DND-41 (cell line): ENCODE measurements at regions not wholly inside any gene's neighbourhood (a gene's known extent, or its start where the extent isn't known, plus 50 kb on each side); places are given as distances from the start of the nearest gene placed in this dataset.

Experiments used
- ATAC-seq: fragments of 200-7000 bp; cut with Tn5 transposase; 3 replicates; pipeline ENCODE4 v1.9.1; 2021; ENCODE audit warnings: low read depth; ENCODE audit not compliant: insufficient read depth
- DNase-seq: peaks from one replicate; pipeline ENCODE4 v3.0.0-alpha.2; 2020
- H2AFZ ChIP-seq: 2 replicates; pipeline ENCODE4 v1.6.0; 2012; ENCODE audit warnings: low read depth, low read length
- H3K27ac ChIP-seq: 2 replicates; pipeline ENCODE4 v1.5.1; 2012; ENCODE audit warnings: low read length, inconsistent platforms
- H3K27me3 ChIP-seq: fragments of 200-600 bp; sonication (generic); 2 replicates; pipeline ENCODE4 v1.6.0; 2012; ENCODE audit warnings: low read length, mild to moderate bottlenecking, inconsistent platforms; ENCODE audit not compliant: insufficient read depth, poor library complexity
- H3K36me3 ChIP-seq: 2 replicates; pipeline ENCODE4 v1.5.1; 2012; ENCODE audit warnings: low read length, inconsistent platforms; ENCODE audit not compliant: insufficient read depth
- H3K4me1 ChIP-seq: 2 replicates; pipeline ENCODE4 v1.5.1; 2012; ENCODE audit warnings: mild to moderate bottlenecking, low read length; ENCODE audit not compliant: insufficient read depth
- H3K4me2 ChIP-seq: 2 replicates; pipeline ENCODE4 v1.6.0; 2012; ENCODE audit warnings: mild to moderate bottlenecking, moderate library complexity, low read length, inconsistent platforms; ENCODE audit not compliant: insufficient read depth
- H3K4me3 ChIP-seq, 2 experiments: fragments of 200-600 bp in 1 of 2; shearing (Covaris generic) in 1 of 2; 2 replicates each; pipeline ENCODE4 v1.5.1; 2012 to 2016; ENCODE audit warnings: inconsistent platforms in 2 of 2, low read length in 2 of 2, mild to moderate bottlenecking in 2 of 2, low read depth in 1 of 2, moderate library complexity in 1 of 2
- H3K79me2 ChIP-seq: 2 replicates; pipeline ENCODE4 v1.6.0; 2012; ENCODE audit warnings: low read length, inconsistent platforms; ENCODE audit not compliant: insufficient read depth
- H3K9ac ChIP-seq: 2 replicates; pipeline ENCODE4 v1.6.0; 2012; ENCODE audit warnings: low read depth, mild to moderate bottlenecking, inconsistent platforms, low read length, moderate library complexity
- H3K9me3 ChIP-seq: 2 replicates; pipeline ENCODE4 v1.5.1; 2012; ENCODE audit warnings: low read length, moderate library complexity, mild to moderate bottlenecking, inconsistent platforms; ENCODE audit not compliant: insufficient read depth, severe bottlenecking
- H4K20me1 ChIP-seq: 2 replicates; pipeline ENCODE4 v1.6.0; 2012; ENCODE audit warnings: low read length; ENCODE audit not compliant: insufficient read depth
- EZH2 ChIP-seq: IDR thresholded peaks from 3 replicates; pipeline ENCODE4 v1.6.1; 2012; ENCODE audit warnings: borderline replicate concordance, low read depth, mild to moderate bottlenecking, moderate library complexity, low read length, inconsistent platforms; ENCODE audit not compliant: severe bottlenecking
- TF ChIP-seq, protein P1 (sequence below): IDR thresholded peaks from 2 replicates; pipeline ENCODE4 v1.5.1; 2012; ENCODE audit warnings: borderline replicate concordance, low read length, moderate library complexity, mild to moderate bottlenecking; ENCODE audit not compliant: poor library complexity, severe bottlenecking; ENCODE audit errors: extremely low read depth

DNA sequence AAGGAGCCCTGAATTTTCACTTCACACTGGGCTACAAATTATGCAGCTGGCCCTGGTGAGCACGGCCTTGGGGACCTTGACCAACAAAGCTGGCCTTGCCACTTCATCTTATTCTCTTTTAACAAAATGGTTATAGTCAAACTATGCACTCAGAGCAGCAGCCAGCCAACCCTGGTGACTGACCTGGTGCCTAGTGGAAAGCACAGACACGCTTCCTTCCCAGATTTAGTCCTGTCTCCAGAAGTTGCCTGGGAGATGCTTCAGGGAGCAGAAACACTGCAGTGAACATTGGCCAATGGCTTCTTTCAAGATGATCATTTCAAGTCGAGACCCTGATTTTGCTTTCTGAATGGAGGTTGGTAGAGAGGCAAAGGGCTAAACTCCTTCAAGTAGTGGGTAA, 249.3 kb downstream of the SIPA1L2 start:
- Histone ChIP-seq H3K27ac (no peak overlapping the region), H3K36me3 (no peaks in the 10 kb centered on the region), H3K4me3 (no peak overlapping the region), H3K4me1 (no peaks in the 10 kb centered on the region), H3K9ac (no peak overlapping the region), H3K9me3 (no peaks in the 10 kb centered on the region), H3K79me2 (no peaks in the 10 kb centered on the region), H2AFZ (no peak overlapping the region), H3K27me3 (no peaks in the 10 kb centered on the region), H4K20me1 (no peaks in the 10 kb centered on the region), H3K4me2 (no peak overlapping the region)
- no peak for TF ChIP-seq EZH2
- TF ChIP-seq, protein P1, sequence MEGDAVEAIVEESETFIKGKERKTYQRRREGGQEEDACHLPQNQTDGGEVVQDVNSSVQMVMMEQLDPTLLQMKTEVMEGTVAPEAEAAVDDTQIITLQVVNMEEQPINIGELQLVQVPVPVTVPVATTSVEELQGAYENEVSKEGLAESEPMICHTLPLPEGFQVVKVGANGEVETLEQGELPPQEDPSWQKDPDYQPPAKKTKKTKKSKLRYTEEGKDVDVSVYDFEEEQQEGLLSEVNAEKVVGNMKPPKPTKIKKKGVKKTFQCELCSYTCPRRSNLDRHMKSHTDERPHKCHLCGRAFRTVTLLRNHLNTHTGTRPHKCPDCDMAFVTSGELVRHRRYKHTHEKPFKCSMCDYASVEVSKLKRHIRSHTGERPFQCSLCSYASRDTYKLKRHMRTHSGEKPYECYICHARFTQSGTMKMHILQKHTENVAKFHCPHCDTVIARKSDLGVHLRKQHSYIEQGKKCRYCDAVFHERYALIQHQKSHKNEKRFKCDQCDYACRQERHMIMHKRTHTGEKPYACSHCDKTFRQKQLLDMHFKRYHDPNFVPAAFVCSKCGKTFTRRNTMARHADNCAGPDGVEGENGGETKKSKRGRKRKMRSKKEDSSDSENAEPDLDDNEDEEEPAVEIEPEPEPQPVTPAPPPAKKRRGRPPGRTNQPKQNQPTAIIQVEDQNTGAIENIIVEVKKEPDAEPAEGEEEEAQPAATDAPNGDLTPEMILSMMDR = no peak
- no peak for DNase-seq
- ATAC-seq = no peak

DNA sequence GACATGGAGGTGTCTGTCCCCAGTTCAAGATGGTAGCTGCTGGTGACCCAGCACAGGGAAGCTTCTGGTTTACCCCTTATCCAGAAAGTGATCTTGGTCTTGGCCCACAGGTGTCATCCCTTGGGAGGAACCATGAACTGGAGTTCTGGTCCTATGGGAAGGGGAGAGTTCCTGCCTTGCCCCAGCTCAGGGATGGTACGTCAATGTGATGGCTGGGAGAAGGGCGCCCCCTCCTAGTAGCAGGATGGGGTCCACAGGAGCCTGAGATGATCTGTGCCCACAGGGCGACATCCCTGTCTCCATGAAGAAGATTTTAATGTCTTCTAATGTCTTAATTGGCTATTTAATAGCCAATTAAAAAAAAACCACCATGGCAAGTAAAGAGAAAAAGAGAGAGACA, 249.8 kb downstream of the SIPA1L2 start:
- H4K20me1 ChIP-seq = no peaks in the 10 kb centered on the region
- TF ChIP-seq EZH2 = no peak
- TF ChIP-seq, protein P1 = no peak
- no peak overlapping the region for H2AFZ ChIP-seq

DNA sequence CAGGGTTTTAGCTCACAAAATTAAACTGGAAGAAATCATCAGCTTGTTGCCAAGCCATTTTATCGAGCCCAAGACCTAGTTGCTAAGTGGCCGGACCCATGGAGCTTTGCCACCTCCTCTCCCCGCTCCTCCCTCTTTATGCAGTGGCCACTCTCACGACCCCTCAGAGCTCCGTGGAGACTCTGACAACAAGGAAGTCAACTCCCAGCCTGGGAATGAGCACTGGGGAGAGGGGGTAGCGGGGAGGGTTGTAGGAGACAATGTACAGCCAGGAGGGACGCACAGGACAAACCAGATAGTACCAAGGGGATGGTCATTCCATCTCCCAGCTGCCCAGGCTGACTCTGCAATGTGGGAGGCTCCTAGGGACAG, 250.9 kb downstream of the SIPA1L2 start:
- no peaks in the 10 kb centered on the region for H3K27me3 ChIP-seq
- H2AFZ ChIP-seq = no peak overlapping the region
- no peak for TF ChIP-seq EZH2
- TF ChIP-seq, protein P1 = no peak
- no peak overlapping the region for H3K4me2 ChIP-seq
- no peak overlapping the region for H3K9ac ChIP-seq
- no peaks in the 10 kb centered on the region for H3K79me2 ChIP-seq
- DNase-seq (no peak), ATAC-seq (no peak)
- no peaks in the 10 kb centered on the region for H4K20me1 ChIP-seq
- H3K36me3 ChIP-seq = no peaks in the 10 kb centered on the region
- no peaks in the 10 kb centered on the region for H3K4me1 ChIP-seq
- H3K27ac ChIP-seq = no peak overlapping the region
- H3K4me3 ChIP-seq = no peak overlapping the region
- no peaks in the 10 kb centered on the region for H3K9me3 ChIP-seq

More for the DNA sequence above, 249.8 kb downstream of the SIPA1L2 start:
- DNase-seq = no peak
- Histone ChIP-seq H3K79me2 (no peaks in the 10 kb centered on the region), H3K4me3 (no peak overlapping the region), H3K4me1 (no peaks in the 10 kb centered on the region), H3K27me3 (no peaks in the 10 kb centered on the region), H3K27ac (no peak overlapping the region), H3K36me3 (no peaks in the 10 kb centered on the region), H3K9me3 (no peaks in the 10 kb centered on the region), H3K9ac (no peak overlapping the region), H3K4me2 (no peak overlapping the region)
- no peak for ATAC-seq
